ENCODE measurements at regions not wholly inside any gene's neighbourhood (a gene's known extent, or its start where the extent isn't known, plus 50 kb on each side); places are given as distances from the start of the nearest gene placed in this dataset.

- TF ChIP-seq ZBTB10 (tag by site-specific recombination; IDR thresholded peaks at IDR 0.05) = no peak
- TF ChIP-seq AEBP2 (tag by site-specific recombination; IDR thresholded peaks at IDR 0.05; ENCODE audit: borderline replicate concordance) = no peak
Observed at GRCh38 chr11:39681428-39681827, 1778.0 kb downstream of the LRRC4C start (continued).

GRCh38 chr11:39678996-39679395, 1780.5 kb downstream of the LRRC4C start:
- no peaks in the 10 kb centered on the region for H3K4me1 ChIP-seq (ENCODE audit: control insufficient read depth, insufficient read depth, low read length)
- TF ChIP-seq ZNF747 (tag by site-specific recombination; IDR thresholded peaks at IDR 0.05) = no peak
- no peak for TF ChIP-seq ZNF629 (tag by site-specific recombination; IDR thresholded peaks at IDR 0.05)
- no peak for TF ChIP-seq ZNF555 (tag by site-specific recombination; conservative IDR thresholded peaks at IDR 0.05)
- TF ChIP-seq ZNF623 (tag by site-specific recombination; IDR thresholded peaks at IDR 0.05) = no peak
- TF ChIP-seq ZNF48 (tag by site-specific recombination; IDR thresholded peaks at IDR 0.05) = no peak
- TF ChIP-seq SALL2 (tag by site-specific recombination; IDR thresholded peaks at IDR 0.05; ENCODE audit: borderline replicate concordance) = no peak
- no peak for TF ChIP-seq PRDM2 (tag by site-specific recombination; IDR thresholded peaks at IDR 0.05; ENCODE audit: borderline replicate concordance)
- no peak for TF ChIP-seq ZBTB8A (tag by site-specific recombination; IDR thresholded peaks at IDR 0.05)
- no peak for TF ChIP-seq ZNF239 (tag by site-specific recombination; IDR thresholded peaks at IDR 0.05)
- no peak for TF ChIP-seq ZBTB21 (tag by site-specific recombination; IDR thresholded peaks at IDR 0.05)
- no peak for TF ChIP-seq ZNF701 (tag by site-specific recombination; IDR thresholded peaks at IDR 0.05)
- H3K36me3 ChIP-seq (ENCODE audit: control insufficient read depth in 2 of 2, insufficient read depth in 1 of 2, low read length in 2 of 2) = no peaks in the 10 kb centered on the region
- no peak overlapping the region for H3K4me3 ChIP-seq (ENCODE audit: low read depth, low read length)
- no peaks in the 10 kb centered on the region for H3K9me3 ChIP-seq (ENCODE audit: control insufficient read depth, insufficient read depth, low read depth, low read length)
- H3K27ac ChIP-seq (ENCODE audit: extremely low read depth, low read depth, low read length) = no peak overlapping the region
- POLR2A ChIA-PET = no interaction called here
- CTCF ChIA-PET = no interaction called here

- Histone ChIP-seq H3K27ac (ENCODE audit: extremely low read depth, low read depth, low read length) (no peak overlapping the region), H3K4me3 (ENCODE audit: low read depth, low read length) (no peak overlapping the region), H3K36me3 (ENCODE audit: control insufficient read depth in 2 of 2, insufficient read depth in 1 of 2, low read length in 2 of 2) (no peaks in the 10 kb centered on the region), H3K4me1 (ENCODE audit: control insufficient read depth, insufficient read depth, low read length) (no peaks in the 10 kb centered on the region), H3K9me3 (ENCODE audit: control insufficient read depth, insufficient read depth, low read depth, low read length) (no peaks in the 10 kb centered on the region)
- ChIA-PET POLR2A (no interaction called here), CTCF (no interaction called here)
- TF ChIP-seq ZNF214 (tag by site-specific recombination; IDR thresholded peaks at IDR 0.05; ENCODE audit: borderline replicate concordance) (no peak), INSM2 (tag by site-specific recombination; IDR thresholded peaks at IDR 0.05) (no peak), ZNF362 (tag by site-specific recombination; IDR thresholded peaks at IDR 0.05) (no peak), ZNF155 (tag by site-specific recombination; IDR thresholded peaks at IDR 0.05) (no peak), OSR2 (tag by site-specific recombination; IDR thresholded peaks at IDR 0.05) (no peak), ZNF335 (tag by site-specific recombination; conservative IDR thresholded peaks at IDR 0.05) (no peak)
Observed at GRCh38 chr11:39675171-39675570, 1784.3 kb downstream of the LRRC4C start.

Measured in HEK293 (cell line).